OCI-LY1 (cell line): ENCODE measurements at regions not wholly inside any gene's neighbourhood (a gene's known extent, or its start where the extent isn't known, plus 50 kb on each side); places are given as distances from the start of the nearest gene placed in this dataset.

Experiments
- CTCF ChIP-seq: fragments of 200-600 bp; sonication (generic), shearing (Covaris generic); IDR thresholded peaks from 2 replicates; pipeline ENCODE4 v1.5.1; 2017; ENCODE audit warnings: mild to moderate bottlenecking, antibody characterized with exemption, low read length, moderate library complexity, mixed read lengths
- EZH2 ChIP-seq: fragments of 200-600 bp; sonication (generic), shearing (Covaris generic); IDR thresholded peaks from 2 replicates; pipeline ENCODE4 v1.8.0; 2017; ENCODE audit warnings: borderline replicate concordance, mixed run types, mild to moderate bottlenecking, antibody characterized with exemption, low read length, moderate library complexity, mixed read lengths

GRCh38 chr22:49368976-49369725, 458.5 kb downstream of the BRD1 start:
- TF ChIP-seq CTCF, result no peak
- no peak for TF ChIP-seq EZH2
